ENCODE measurements at regions not wholly inside any gene's neighbourhood (a gene's known extent, or its start where the extent isn't known, plus 50 kb on each side); places are given as distances from the start of the nearest gene placed in this dataset.

DNA sequence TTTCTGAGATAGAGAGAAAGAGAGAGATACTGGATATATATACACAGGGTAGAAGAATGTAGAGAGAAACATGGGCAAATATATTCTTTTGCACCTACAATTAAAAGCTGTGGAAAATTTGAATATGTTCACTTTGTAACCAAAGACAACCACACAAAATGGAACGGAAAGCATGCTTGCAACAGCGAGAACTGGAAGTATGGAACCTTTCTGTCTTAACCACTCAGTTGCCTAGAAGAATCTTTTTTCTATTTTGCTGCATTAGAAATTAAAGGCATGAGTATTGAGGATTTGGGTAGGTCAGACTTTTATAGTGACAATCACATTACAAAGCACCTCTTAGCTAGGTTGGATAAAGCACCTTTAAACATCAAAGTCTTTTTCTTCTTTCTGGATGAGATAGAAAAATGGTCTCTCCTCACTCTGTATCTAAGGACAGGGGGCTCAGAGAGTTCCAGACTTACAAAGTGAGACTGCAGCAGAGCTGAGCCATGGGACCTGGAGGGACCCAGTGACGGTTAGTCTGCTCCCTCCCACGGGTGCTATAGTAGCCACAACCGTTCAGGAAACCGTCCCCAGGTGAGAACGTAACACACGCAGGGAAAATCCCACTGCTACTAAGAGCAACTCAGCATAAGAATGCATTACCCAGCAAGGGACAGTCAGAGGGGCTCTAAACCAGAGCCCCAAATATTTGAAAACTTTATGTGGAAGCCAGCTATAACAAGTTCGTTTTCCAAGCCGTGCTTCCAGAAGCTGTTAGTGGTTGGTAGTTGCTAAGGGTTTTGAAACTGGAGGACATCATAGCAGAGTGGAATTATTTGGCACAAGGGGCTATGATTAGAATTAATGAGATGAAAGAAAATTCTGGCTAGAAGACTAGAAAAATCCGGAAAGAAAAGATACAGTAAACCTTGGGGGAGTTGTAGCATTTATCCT, 97.1 kb downstream of the DAD1 start:
- TF ChIP-seq POLR2A (IDR thresholded peaks at IDR 0.05) = no peak
- no peak for TF ChIP-seq CTCF (IDR thresholded peaks at IDR 0.05)
- TF ChIP-seq POLR2AphosphoS5 (IDR thresholded peaks at IDR 0.05) = no peak
- no peak for TF ChIP-seq EP300 (IDR thresholded peaks at IDR 0.05; ENCODE audit: low read depth)
